ENCODE measurements at regions not wholly inside any gene's neighbourhood (a gene's known extent, or its start where the extent isn't known, plus 50 kb on each side); places are given as distances from the start of the nearest gene placed in this dataset.

DNA sequence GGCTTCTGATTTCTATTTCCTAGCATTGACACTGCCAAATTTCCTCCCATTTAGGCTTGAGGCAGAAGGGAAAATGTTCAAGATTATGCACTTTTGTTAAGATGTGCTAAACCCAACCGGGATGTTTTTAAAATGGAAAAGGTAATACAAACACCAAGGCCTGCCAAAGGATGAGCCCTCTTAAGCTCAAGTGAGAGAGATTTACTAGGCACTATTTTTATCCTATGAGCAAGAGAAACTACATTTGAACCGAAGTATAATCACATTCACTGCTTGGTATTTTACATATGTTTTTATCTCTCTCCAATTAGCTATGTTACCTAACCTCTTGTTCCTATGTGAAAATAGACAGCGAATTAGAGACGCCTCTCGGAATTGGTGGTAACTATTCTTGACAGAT is 295.8 kb downstream of the GABRB3 start:
- TF ChIP-seq, protein P1, sequence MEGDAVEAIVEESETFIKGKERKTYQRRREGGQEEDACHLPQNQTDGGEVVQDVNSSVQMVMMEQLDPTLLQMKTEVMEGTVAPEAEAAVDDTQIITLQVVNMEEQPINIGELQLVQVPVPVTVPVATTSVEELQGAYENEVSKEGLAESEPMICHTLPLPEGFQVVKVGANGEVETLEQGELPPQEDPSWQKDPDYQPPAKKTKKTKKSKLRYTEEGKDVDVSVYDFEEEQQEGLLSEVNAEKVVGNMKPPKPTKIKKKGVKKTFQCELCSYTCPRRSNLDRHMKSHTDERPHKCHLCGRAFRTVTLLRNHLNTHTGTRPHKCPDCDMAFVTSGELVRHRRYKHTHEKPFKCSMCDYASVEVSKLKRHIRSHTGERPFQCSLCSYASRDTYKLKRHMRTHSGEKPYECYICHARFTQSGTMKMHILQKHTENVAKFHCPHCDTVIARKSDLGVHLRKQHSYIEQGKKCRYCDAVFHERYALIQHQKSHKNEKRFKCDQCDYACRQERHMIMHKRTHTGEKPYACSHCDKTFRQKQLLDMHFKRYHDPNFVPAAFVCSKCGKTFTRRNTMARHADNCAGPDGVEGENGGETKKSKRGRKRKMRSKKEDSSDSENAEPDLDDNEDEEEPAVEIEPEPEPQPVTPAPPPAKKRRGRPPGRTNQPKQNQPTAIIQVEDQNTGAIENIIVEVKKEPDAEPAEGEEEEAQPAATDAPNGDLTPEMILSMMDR (IDR thresholded peaks at IDR 0.05; ENCODE audit: low read depth, low read length): no peak
- no peak for TF ChIP-seq EZH2phosphoT487 (IDR thresholded peaks at IDR 0.05; ENCODE audit: low read depth)

Data from OCI-LY3 (cell line).